SU-DHL-6 (cell line): ENCODE measurements at regions not wholly inside any gene's neighbourhood (a gene's known extent, or its start where the extent isn't known, plus 50 kb on each side); places are given as distances from the start of the nearest gene placed in this dataset.

Experiments
- EZH2phosphoT487 ChIP-seq: fragments of 200-600 bp; sonication (generic), shearing (Covaris generic); conservative IDR thresholded peaks from 2 replicates; pipeline ENCODE4 v1.6.1; 2018; ENCODE audit warnings: mild to moderate bottlenecking, antibody characterized with exemption, low read length, moderate library complexity, mixed read lengths
- TF ChIP-seq, protein P1 (sequence below): fragments of 200-600 bp; sonication (generic); IDR thresholded peaks from one replicate; pipeline ENCODE4 v1.5.1; 2017; ENCODE audit warnings: antibody characterized with exemption, mild to moderate bottlenecking, low read length, moderate library complexity; ENCODE audit not compliant: insufficient read depth, poor library complexity, severe bottlenecking

DNA sequence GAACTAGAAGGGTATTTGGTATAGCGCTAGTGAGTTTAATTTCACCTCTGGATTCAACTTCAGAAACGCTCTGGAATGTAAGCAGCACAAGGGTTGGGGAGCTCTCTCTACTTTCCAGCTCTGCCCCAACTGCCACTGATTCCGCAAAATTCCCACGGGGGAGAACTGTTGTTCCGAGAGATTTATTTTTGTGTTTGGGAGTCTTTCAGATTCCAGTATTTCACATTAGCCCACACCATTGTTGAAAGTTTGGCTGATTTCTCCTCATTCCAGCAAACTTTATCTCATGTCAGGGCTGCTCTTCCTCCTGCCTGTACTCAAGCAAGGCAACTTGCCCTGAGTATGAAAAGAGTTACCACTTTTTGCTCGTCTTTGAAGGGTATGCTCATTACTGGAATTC lies 198.5 kb upstream of the EGFLAM start:
- TF ChIP-seq, protein P1, sequence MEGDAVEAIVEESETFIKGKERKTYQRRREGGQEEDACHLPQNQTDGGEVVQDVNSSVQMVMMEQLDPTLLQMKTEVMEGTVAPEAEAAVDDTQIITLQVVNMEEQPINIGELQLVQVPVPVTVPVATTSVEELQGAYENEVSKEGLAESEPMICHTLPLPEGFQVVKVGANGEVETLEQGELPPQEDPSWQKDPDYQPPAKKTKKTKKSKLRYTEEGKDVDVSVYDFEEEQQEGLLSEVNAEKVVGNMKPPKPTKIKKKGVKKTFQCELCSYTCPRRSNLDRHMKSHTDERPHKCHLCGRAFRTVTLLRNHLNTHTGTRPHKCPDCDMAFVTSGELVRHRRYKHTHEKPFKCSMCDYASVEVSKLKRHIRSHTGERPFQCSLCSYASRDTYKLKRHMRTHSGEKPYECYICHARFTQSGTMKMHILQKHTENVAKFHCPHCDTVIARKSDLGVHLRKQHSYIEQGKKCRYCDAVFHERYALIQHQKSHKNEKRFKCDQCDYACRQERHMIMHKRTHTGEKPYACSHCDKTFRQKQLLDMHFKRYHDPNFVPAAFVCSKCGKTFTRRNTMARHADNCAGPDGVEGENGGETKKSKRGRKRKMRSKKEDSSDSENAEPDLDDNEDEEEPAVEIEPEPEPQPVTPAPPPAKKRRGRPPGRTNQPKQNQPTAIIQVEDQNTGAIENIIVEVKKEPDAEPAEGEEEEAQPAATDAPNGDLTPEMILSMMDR, result no peak
- TF ChIP-seq EZH2phosphoT487, result no peak
